Sigmoid colon (tissue), 4 donors: ENCODE measurements at regions not wholly inside any gene's neighbourhood (a gene's known extent, or its start where the extent isn't known, plus 50 kb on each side); places are given as distances from the start of the nearest gene placed in this dataset.

Experiments
- CTCF ChIP-seq, 4 experiments: fragments of 450-650 bp in 3 of 4; fragments of 200-600 bp in 1 of 4; IDR thresholded peaks; one replicate each; pipeline ENCODE4 v1.5.1; 2016 to 2019; ENCODE audit warnings: antibody characterized with exemption in 4 of 4, mild to moderate bottlenecking in 3 of 4, moderate library complexity in 2 of 4
- EP300 ChIP-seq, 4 donors: sonication (generic); formaldehyde crosslinking; IDR thresholded peaks; one replicate each; pipeline ENCODE4 v1.6.1; 2017; ENCODE audit warnings: antibody characterized with exemption in 4 of 4
- POLR2A ChIP-seq, 2 donors: fragments of 450-650 bp; IDR thresholded peaks; one replicate each; pipeline ENCODE4 v1.6.1; 2016; ENCODE audit warnings: antibody characterized with exemption in 2 of 2, mild to moderate bottlenecking in 2 of 2, moderate library complexity in 2 of 2

GRCh38 chr10:130259380-130259779 lies 123.2 kb downstream of the GLRX3 start:
- TF ChIP-seq CTCF (IDR thresholded peaks at IDR 0.05): no peak
- TF ChIP-seq POLR2A (IDR thresholded peaks at IDR 0.05): no peak
- no peak for TF ChIP-seq EP300 (IDR thresholded peaks at IDR 0.05)
